NCI-H524 (cell line): ENCODE measurements at regions not wholly inside any gene's neighbourhood (a gene's known extent, or its start where the extent isn't known, plus 50 kb on each side); places are given as distances from the start of the nearest gene placed in this dataset.
"Not testable (repeated sequence)": the region's sequence is repeated elsewhere in the genome, so short reads cannot be mapped to it uniquely, and the experiment has no call there.

Experiments used
- DNase-seq, 2 experiments: peaks; one replicate each; lab custom pipeline; 2025; lab: John Stamatoyannopoulos, UW

- no peak for DNase-seq
These were observed 271.7 kb upstream of the C1orf174 start for GRCh38 chr1:4171480-4172450.

GRCh38 chr1:4172644-4173599 lies 272.9 kb upstream of the C1orf174 start:
- peak in 1 of 2 experiments; percentile 8 for DNase-seq

GRCh38 chr1:4173731-4174130 lies 273.7 kb upstream of the C1orf174 start:
- no peak for DNase-seq

- DNase-seq: no peak
These were observed 274.5 kb upstream of the C1orf174 start for GRCh38 chr1:4174291-4175200.

- DNase-seq: no peak
These were observed 275.7 kb upstream of the C1orf174 start for GRCh38 chr1:4175566-4176405.

- no peak for DNase-seq
These were observed 276.8 kb upstream of the C1orf174 start for GRCh38 chr1:4176841-4177240.

GRCh38 chr1:4177425-4178150 lies 277.5 kb upstream of the C1orf174 start:
- no peak for DNase-seq

- DNase-seq: no peak
These were observed 278.5 kb upstream of the C1orf174 start for GRCh38 chr1:4178501-4179113.

GRCh38 chr1:4179914-4180735 lies 280.1 kb upstream of the C1orf174 start:
- DNase-seq: no peak

- not testable (repeated sequence) for DNase-seq
These were observed 286.4 kb upstream of the C1orf174 start for GRCh38 chr1:4186486-4186885.

GRCh38 chr1:4203501-4203900 lies 303.4 kb upstream of the C1orf174 start:
- no peak for DNase-seq

GRCh38 chr1:4207183-4207582 lies 307.1 kb upstream of the C1orf174 start:
- DNase-seq: no peak

- DNase-seq: no peak
These were observed 308.0 kb upstream of the C1orf174 start for GRCh38 chr1:4207842-4208692.

- no peak for DNase-seq
These were observed 310.0 kb upstream of the C1orf174 start for GRCh38 chr1:4210043-4210442.

- DNase-seq: no peak
These were observed 312.7 kb upstream of the C1orf174 start for GRCh38 chr1:4212796-4213195.

- no peak for DNase-seq
These were observed 313.4 kb upstream of the C1orf174 start for GRCh38 chr1:4213366-4213973.

- no peak for DNase-seq
These were observed 314.8 kb upstream of the C1orf174 start for GRCh38 chr1:4214826-4215225.
